ENCODE measurements at regions not wholly inside any gene's neighbourhood (a gene's known extent, or its start where the extent isn't known, plus 50 kb on each side); places are given as distances from the start of the nearest gene placed in this dataset.
"Not testable (repeated sequence)": the region's sequence is repeated elsewhere in the genome, so short reads cannot be mapped to it uniquely, and the experiment has no call there.

DNA sequence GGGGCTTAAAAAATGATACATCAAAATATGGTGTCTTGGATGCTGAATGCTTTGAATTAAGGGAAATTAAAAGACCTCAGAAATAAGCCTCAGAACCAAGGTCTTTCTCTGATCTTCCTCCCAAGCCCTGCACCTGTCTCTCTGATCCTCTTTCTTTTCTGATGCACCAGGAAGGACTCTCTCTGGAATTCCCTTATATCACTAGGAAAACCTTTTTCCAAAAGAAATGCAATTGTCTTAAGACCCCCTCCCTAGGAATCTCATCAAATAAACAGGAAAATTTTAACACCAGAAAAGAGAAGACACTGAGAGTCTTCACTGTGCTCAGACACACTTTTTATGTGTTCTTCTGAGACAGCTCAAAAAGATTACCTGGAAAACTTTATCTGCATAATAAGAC, 159.5 kb upstream of the PTBP2 start:
- no peaks in the 10 kb centered on the region for H3K36me3 Mint-ChIP-seq (ENCODE audit: low read depth)
- no peak for DNase-seq
- H3K27ac Mint-ChIP-seq: no peak overlapping the region
- peaks cover 11% of the 10 kb centered on the region for H3K27me3 Mint-ChIP-seq (ENCODE audit: low read depth)
- H3K4me3 Mint-ChIP-seq: no peak overlapping the region
- intact Hi-C loops (cut with micrococcal nuclease): no loop called here
- no peaks in the 10 kb centered on the region for H3K4me1 Mint-ChIP-seq (ENCODE audit: low read depth)
- CTCF ChIA-PET: no interaction called here
- H3K9me3 Mint-ChIP-seq: peaks cover 2% of the 10 kb centered on the region

DNA sequence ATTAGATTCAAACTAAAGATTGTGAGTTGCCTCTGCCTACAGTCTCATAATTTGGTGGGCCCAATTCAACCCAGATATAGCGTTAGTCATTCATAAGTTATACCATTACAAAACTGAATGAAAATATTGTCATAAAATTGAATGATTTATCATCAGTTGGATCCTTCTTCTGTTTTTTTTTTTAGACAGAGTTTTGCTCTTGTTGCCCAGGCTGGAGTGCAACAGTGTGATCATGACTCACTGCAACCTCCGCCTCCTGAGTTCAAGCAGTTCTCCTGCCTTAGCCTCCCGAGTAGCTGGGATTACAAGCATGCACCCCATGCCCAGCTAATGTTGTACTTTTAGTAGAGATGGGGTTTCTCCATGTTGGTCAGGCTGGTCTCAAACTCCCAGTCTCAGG, 157.2 kb upstream of the PTBP2 start:
- H3K36me3 Mint-ChIP-seq (ENCODE audit: low read depth); intact Hi-C loops (cut with micrococcal nuclease); H3K4me1 Mint-ChIP-seq (ENCODE audit: low read depth); CTCF ChIA-PET; DNase-seq; H3K27ac Mint-ChIP-seq; H3K4me3 Mint-ChIP-seq; H3K9me3 Mint-ChIP-seq: not testable (repeated sequence)
- peaks cover 11% of the 10 kb centered on the region for H3K27me3 Mint-ChIP-seq (ENCODE audit: low read depth)

DNA sequence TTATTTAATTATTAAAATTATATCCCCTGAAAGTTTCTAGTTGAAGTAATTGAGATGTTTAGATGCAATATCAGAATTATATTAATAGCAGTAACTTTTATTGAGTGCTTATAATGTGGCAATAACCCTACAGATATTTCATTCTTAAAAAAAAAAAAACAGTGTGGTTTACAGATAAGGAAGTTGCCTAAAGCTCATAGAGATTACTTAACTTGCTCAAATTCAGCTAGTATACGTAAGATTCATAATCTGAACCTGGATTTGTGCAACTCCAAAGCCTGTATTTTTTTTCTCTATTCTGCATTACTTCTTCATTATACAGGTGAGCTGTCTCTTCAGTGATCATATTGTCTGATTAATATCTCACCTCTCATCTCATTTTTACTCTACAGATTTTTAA, 156.0 kb upstream of the PTBP2 start:
- H3K9me3 Mint-ChIP-seq: peaks cover 2% of the 10 kb centered on the region
- no peak overlapping the region for H3K27ac Mint-ChIP-seq
- no peaks in the 10 kb centered on the region for H3K4me1 Mint-ChIP-seq (ENCODE audit: low read depth)
- H3K27me3 Mint-ChIP-seq (ENCODE audit: low read depth): peaks cover 6% of the 10 kb centered on the region
- DNase-seq: no peak
- intact Hi-C loops (cut with micrococcal nuclease): no loop called here
- CTCF ChIA-PET: no interaction called here
- H3K4me3 Mint-ChIP-seq: no peak overlapping the region
- H3K36me3 Mint-ChIP-seq (ENCODE audit: low read depth): no peaks in the 10 kb centered on the region

DNA sequence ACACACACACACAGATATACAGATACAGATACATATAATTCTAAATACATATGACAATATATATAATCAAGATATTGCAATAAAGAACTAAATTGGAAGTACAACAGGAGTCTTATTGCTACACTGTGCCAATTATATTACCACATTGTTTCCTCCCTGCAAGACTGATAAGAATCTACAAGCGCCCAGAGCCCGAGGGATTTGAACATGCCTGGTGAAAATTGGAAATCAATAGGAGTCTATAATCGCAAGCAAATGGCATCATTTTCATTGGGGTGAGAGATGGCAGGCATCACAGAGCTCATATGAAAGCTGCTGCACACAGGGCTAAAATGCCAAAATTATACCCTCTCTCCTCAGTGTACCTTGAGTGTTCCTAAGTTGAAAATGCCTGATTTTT, 152.9 kb upstream of the PTBP2 start:
- DNase-seq: no peak
- Mint-ChIP-seq H3K9me3 (peaks cover 2% of the 10 kb centered on the region), H3K27ac (no peak overlapping the region), H3K4me1 (ENCODE audit: low read depth) (no peaks in the 10 kb centered on the region), H3K27me3 (ENCODE audit: low read depth) (peaks cover 5% of the 10 kb centered on the region), H3K36me3 (ENCODE audit: low read depth) (no peaks in the 10 kb centered on the region), H3K4me3 (no peak overlapping the region)
- intact Hi-C loops (cut with micrococcal nuclease): no loop called here
- CTCF ChIA-PET: interaction anchor here (0.6 to 0.7 kb wide), 2 partner anchors 174 to 1430 kb away, joined by 3 to 4 read pairs; no protein-coding TSS in a partner anchor

DNA sequence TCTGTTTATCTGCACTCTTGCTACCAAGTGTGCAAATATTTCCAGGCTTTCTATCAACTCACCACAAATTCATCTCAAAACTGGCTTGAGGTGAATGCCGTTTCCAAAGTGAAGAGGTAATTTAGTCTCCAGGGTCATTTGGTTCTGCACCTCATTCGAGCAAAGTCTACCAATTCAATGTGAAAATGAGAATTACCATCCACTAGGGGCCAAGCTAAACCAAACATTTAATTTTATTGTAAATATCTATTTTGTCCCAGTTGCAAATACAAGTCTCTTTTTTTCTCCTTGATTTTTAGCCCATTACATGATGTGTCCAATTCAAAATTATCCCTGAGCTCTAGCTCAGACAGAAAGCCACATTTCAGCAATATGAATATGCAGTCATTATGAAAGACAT, 152.3 kb upstream of the PTBP2 start:
- Mint-ChIP-seq H3K4me1 (ENCODE audit: low read depth) (no peaks in the 10 kb centered on the region), H3K4me3 (no peak overlapping the region), H3K36me3 (ENCODE audit: low read depth) (no peaks in the 10 kb centered on the region), H3K27me3 (ENCODE audit: low read depth) (peaks cover 5% of the 10 kb centered on the region), H3K27ac (no peak overlapping the region), H3K9me3 (no peaks in the 10 kb centered on the region)
- DNase-seq: no peak
- CTCF ChIA-PET: no interaction called here
- intact Hi-C loops (cut with micrococcal nuclease): no loop called here

DNA sequence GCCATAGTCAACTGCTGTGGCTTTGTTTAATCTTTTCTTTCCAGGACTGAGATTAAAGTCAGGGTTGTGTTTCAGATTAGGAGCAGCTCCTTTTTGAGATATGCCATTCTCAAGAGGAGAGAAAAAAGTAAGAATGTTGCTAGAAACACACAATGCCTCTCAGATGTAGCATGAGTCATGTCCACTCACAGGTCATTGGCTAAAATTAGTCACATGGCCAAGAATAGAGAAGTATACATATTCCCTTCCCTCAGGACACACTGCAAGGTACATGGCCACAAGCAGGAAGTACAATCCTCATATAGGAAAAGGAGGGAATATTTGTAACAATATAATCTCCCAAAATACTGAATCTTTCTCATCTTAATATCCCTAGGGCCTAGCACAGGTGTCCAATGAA, 141.9 kb upstream of the PTBP2 start:
- Mint-ChIP-seq H3K27ac (no peak overlapping the region), H3K4me3 (no peak overlapping the region), H3K36me3 (ENCODE audit: low read depth) (no peaks in the 10 kb centered on the region), H3K4me1 (ENCODE audit: low read depth) (no peaks in the 10 kb centered on the region), H3K27me3 (ENCODE audit: low read depth) (peaks cover 11% of the 10 kb centered on the region), H3K9me3 (no peaks in the 10 kb centered on the region)
- CTCF ChIA-PET: interaction anchor here (0.5 kb wide), 1 partner anchor 16 kb away, joined by 4 read pairs; no protein-coding TSS in a partner anchor
- DNase-seq: no peak
- intact Hi-C loops (cut with micrococcal nuclease): no loop called here

DNA sequence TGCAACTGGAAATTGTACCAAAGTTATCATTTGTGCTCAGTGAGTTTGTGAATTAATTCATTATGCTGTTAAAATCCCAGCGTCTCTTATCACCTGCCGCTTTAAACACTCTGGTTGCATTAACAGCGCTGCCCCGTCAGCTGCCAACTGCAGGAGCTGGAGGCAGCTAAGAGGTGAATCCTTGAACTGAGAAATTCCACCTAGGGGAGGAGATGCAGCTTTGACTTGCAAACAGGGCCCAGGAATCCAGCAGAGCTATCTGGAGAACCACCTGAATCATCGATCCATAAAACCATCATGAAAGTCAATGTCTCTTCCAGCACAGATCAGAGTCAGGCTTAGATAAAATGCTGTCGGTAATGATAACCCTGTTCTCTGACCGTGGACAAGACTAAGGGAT, 140.7 kb upstream of the PTBP2 start:
- no peaks in the 10 kb centered on the region for H3K36me3 Mint-ChIP-seq (ENCODE audit: low read depth)
- H3K4me1 Mint-ChIP-seq (ENCODE audit: low read depth): no peaks in the 10 kb centered on the region
- no peaks in the 10 kb centered on the region for H3K9me3 Mint-ChIP-seq
- no peak for DNase-seq
- no peak overlapping the region for H3K4me3 Mint-ChIP-seq
- H3K27ac Mint-ChIP-seq: no peak overlapping the region
- H3K27me3 Mint-ChIP-seq (ENCODE audit: low read depth): peaks cover 9% of the 10 kb centered on the region
- intact Hi-C loops (cut with micrococcal nuclease): no loop called here
- CTCF ChIA-PET: no interaction called here

DNA sequence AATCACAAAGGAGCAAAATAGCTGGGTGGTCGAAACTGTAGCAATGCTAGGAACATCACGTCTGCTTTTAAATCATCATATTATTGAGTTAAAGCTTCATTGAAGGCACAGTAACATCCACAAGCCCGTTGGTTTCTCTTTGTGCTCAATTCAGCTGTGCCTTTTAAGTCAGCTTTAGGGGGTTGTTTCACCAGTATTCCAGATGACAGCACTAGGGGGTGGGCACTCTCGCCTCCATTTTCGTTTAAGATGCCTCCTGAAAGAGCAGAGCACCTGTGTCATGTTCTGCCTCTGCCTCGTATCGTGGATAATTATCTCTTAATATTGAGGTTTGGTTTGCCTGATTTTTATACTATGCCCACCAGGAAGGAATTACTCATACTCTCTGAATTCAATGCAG, 139.8 kb upstream of the PTBP2 start:
- Mint-ChIP-seq H3K4me1 (ENCODE audit: low read depth) (no peaks in the 10 kb centered on the region), H3K4me3 (no peak overlapping the region), H3K27me3 (ENCODE audit: low read depth) (peaks cover 12% of the 10 kb centered on the region), H3K9me3 (no peaks in the 10 kb centered on the region), H3K27ac (no peak overlapping the region), H3K36me3 (ENCODE audit: low read depth) (no peaks in the 10 kb centered on the region)
- no peak for DNase-seq
- intact Hi-C loops (cut with micrococcal nuclease): no loop called here
- CTCF ChIA-PET: no interaction called here

DNA sequence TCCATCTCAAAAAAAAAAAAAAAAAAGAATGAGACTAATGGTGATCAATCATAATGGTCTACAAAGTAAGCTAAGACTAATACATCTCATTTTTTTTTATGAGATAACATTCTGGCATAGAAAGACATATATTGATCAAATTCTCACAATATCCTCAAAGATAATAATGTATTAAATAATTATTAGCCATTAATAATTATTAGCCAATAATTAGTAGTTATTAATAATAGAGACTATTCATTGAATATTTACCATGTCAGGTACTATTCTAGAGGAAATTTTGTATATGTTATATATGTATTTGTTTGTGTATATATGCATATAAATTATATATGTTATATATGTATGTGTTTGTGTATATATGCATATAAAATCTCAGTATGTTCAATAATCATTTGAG, 137.7 kb upstream of the PTBP2 start:
- H3K27ac Mint-ChIP-seq: no peak overlapping the region
- no peak for DNase-seq
- H3K27me3 Mint-ChIP-seq (ENCODE audit: low read depth): peaks cover 10% of the 10 kb centered on the region
- H3K4me1 Mint-ChIP-seq (ENCODE audit: low read depth): no peaks in the 10 kb centered on the region
- intact Hi-C loops (cut with micrococcal nuclease): no loop called here
- CTCF ChIA-PET: no interaction called here
- H3K9me3 Mint-ChIP-seq: no peaks in the 10 kb centered on the region
- no peaks in the 10 kb centered on the region for H3K36me3 Mint-ChIP-seq (ENCODE audit: low read depth)
- H3K4me3 Mint-ChIP-seq: no peak overlapping the region

DNA sequence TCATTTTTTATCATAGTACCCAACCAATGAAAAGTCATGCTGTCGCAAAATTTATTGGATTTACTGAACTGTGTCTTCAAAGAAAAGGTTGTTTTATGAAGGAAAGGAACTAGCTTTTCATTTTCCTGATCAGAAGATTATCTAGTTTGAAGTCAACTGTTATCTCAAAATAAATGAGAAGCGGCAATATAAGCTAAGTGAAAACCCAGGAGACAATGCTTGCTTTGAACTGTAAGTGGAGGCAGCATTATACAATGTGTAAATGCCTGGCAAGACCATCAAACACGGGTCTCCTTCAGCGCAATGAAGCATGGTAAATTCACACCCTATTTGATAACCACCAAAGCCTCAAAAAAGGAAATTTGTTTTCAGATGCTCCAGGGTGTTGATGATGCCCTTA, 134.4 kb upstream of the PTBP2 start:
- H3K4me1 Mint-ChIP-seq (ENCODE audit: low read depth): no peaks in the 10 kb centered on the region
- H3K9me3 Mint-ChIP-seq: no peaks in the 10 kb centered on the region
- CTCF ChIA-PET: no interaction called here
- H3K27ac Mint-ChIP-seq: no peak overlapping the region
- no peak overlapping the region for H3K4me3 Mint-ChIP-seq
- no peak for DNase-seq
- intact Hi-C loops (cut with micrococcal nuclease): no loop called here
- no peaks in the 10 kb centered on the region for H3K36me3 Mint-ChIP-seq (ENCODE audit: low read depth)
- H3K27me3 Mint-ChIP-seq (ENCODE audit: low read depth): peaks cover 10% of the 10 kb centered on the region

DNA sequence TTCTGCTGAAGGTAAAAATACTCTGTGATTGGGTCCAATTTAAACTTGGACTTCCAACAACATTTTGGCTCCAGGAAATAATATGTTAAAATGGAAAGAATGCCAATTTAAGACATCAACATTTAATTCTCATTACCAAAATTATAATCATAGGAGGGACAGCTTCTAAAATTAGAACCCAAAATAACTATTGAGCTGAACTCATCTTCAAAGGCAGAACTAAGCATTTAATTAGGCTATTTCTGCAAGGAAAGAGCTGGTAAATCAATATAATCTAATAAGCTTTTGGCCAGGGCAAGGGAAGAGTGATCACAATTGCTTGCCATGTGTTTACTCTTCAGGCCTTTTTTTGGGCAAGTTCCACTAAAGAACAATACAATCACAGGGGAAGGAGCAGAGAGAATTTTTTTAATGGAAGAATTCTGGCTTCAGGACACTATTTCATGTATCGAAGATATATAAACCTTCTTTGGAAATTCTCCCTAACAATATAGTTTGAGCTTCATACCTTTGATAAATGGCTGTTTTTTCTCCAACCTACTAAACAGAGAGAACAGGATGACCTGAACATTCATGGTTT, 133.1 kb upstream of the PTBP2 start:
- Mint-ChIP-seq H3K27me3 (ENCODE audit: low read depth) (peaks cover 6% of the 10 kb centered on the region), H3K36me3 (ENCODE audit: low read depth) (no peaks in the 10 kb centered on the region), H3K4me1 (ENCODE audit: low read depth) (no peaks in the 10 kb centered on the region), H3K9me3 (peaks cover 1% of the 10 kb centered on the region), H3K4me3 (no peak overlapping the region), H3K27ac (no peak overlapping the region)
- intact Hi-C loops (cut with micrococcal nuclease): no loop called here
- CTCF ChIA-PET: no interaction called here
- DNase-seq: no peak

DNA sequence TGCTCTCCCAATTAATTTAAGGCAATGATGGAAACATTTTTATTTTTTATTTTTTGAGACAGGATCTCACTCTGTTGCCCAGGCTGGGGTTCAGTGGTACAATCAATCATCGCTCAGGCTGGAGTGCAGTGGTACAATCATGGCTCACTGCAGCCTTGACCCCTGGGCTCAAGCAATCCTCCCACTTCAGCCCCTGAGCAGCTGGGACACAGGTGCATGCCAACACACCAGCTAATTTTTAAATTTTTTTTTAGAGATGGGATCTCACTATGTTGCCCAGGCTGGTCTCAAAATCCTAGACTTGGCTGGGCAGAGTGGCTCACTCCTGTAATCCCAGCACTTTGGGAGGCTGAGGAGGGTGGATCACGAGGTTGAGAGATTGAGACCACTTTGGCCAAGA, 126.1 kb upstream of the PTBP2 start:
- CTCF ChIA-PET: interaction anchor here (0.7 kb wide), 1 partner anchor 16 kb away, joined by 4 read pairs; no protein-coding TSS in a partner anchor
- H3K36me3 Mint-ChIP-seq (ENCODE audit: low read depth); H3K27me3 Mint-ChIP-seq (ENCODE audit: low read depth); DNase-seq; H3K4me3 Mint-ChIP-seq; H3K4me1 Mint-ChIP-seq (ENCODE audit: low read depth); H3K9me3 Mint-ChIP-seq; H3K27ac Mint-ChIP-seq: not testable (repeated sequence)
- intact Hi-C loops (cut with micrococcal nuclease): loop anchor here (10.0 kb wide), 1 partner anchor 249 kb away; no protein-coding TSS in a partner anchor

DNA sequence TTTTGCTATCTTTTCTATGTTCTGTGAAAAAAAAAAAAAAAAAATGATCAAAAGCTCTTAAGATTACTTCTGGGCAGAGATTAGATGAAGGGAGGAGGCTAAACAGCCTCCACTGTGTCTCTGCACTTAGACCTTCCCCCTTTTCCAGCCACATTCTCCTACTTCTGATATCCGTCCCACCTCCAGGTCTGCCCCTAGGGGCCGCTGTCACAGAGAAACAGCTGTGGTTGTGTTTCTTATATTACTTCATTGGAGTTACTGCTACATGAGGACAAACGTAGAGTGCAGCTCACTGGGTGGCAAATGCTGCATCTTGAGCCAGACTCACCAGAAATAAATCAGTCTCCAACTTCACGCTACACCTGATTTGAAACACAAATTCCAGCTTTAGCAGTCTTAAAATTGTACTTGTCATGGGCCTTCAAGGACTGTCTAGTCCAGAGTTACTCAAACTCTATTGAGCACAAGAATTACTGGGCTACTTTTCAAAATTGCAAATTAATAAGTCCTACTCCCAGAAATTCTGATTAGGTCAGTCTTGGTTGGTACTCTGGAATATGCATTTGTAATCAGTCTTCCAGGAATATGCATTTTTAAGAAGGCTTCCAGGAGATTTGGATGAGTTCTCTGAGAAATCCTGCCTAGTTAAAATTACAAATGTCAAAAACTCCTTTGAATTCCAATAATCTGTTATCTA, 125.2 kb upstream of the PTBP2 start:
- H3K27ac Mint-ChIP-seq: no peak overlapping the region
- CTCF ChIA-PET: interaction anchor here (0.6 to 0.7 kb wide), 5 partner anchors 11 to 1991 kb away, joined by 3 to 4 read pairs (median 3); no protein-coding TSS in a partner anchor
- H3K27me3 Mint-ChIP-seq (ENCODE audit: low read depth): no peaks in the 10 kb centered on the region
- H3K36me3 Mint-ChIP-seq (ENCODE audit: low read depth): no peaks in the 10 kb centered on the region
- DNase-seq: peak; percentile 39
- intact Hi-C loops (cut with micrococcal nuclease): loop anchor here (10.0 kb wide), 1 partner anchor 248 kb away; no protein-coding TSS in a partner anchor
- H3K4me1 Mint-ChIP-seq (ENCODE audit: low read depth): no peaks in the 10 kb centered on the region
- no peak overlapping the region for H3K4me3 Mint-ChIP-seq
- peaks cover 1% of the 10 kb centered on the region for H3K9me3 Mint-ChIP-seq
